Iris pigment epithelial cell (primary cell): ENCODE measurements at regions not wholly inside any gene's neighbourhood (a gene's known extent, or its start where the extent isn't known, plus 50 kb on each side); places are given as distances from the start of the nearest gene placed in this dataset.
A peak's percentile ranks its signal among the peaks of the same experiment; 100 is the strongest.

Experiments used
- DNase-seq: peaks from one replicate; pipeline ENCODE4 v3.0.0-alpha.2; 2011; ENCODE audit warnings: low read depth

DNA sequence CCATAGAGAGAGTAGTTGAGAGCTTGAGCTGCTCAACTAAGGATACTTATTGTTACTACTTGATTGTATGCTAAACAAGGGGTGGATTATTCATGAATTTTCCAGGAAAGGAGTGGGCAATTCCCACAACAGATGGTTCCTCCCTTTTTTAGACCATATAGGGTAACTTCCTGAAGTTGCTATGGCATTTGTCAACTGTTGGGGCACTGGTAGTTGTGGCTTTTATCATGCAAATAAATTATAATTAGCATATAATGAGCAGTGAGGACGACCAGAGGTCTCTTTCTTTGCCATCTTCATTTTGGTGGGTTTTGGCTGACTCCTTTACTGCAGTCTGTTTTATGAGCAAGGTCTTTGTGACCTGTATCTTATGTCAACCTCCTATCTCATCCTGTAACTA, 1403.5 kb upstream of the PABPC4L start:
- no peak for DNase-seq

GRCh38 chr4:135604531-135604930, 1402.9 kb upstream of the PABPC4L start:
- DNase-seq = no peak

DNA sequence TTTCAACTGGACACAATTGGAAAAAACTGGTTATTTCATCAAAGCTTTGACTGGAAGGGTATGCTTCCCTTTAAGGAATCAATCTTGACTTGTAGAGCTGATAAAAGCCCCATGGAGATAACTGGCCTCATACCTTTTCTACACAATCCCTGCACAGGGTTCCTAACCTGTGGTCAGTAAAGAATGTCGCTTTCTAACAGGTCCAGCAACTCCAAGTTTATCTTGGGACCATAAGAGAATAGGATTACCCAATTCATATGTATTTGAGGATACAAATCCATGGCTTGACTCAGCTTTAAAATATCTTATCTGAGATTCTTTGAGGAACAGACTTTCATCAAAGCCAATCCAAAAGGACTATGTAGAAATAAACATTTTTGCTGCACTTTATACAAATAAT, 1399.8 kb upstream of the PABPC4L start:
- no peak for DNase-seq

DNA sequence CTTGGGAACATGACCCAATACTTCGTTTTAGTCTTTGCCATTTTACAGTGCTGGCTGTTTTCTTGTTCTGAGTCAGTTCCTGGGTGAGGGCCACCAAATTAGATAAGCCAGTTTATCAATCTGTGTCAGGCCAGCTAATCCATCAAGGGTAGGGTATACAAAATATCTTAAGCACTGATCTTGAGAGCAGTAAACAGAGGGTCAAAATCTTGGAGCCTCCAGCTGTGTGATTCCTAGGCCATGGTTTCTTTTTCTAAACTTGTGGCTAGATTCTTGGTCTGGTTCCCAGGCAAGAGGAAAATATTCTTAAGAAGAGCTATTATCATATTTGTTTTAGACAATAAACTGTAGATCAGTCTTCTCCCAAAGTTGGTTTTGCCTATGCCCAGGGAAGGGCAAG, 1396.6 kb upstream of the PABPC4L start:
- peak; percentile 6 for DNase-seq

DNA sequence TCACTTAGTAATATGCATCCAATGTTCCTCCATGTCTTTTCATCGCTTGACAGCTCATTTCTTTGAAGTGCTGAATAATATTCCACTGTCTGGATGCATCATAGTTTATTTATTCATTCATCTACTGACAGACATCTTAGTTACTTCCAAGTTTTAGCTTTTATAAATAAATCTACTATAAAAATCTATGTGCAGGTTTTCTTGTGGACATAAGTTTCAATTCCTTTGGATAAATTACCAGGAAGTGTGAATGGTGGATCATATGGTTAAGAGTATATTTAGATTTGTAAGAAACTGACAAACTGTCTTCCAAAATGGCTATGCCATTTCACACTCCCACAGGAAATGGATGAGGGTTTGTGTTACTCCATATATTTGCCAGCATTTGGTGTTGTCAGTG, 1392.9 kb upstream of the PABPC4L start:
- no peak for DNase-seq

GRCh38 chr4:135575041-135575440, 1373.5 kb upstream of the PABPC4L start:
- DNase-seq = no peak

GRCh38 chr4:135573251-135573650, 1371.7 kb upstream of the PABPC4L start:
- no peak for DNase-seq

DNA sequence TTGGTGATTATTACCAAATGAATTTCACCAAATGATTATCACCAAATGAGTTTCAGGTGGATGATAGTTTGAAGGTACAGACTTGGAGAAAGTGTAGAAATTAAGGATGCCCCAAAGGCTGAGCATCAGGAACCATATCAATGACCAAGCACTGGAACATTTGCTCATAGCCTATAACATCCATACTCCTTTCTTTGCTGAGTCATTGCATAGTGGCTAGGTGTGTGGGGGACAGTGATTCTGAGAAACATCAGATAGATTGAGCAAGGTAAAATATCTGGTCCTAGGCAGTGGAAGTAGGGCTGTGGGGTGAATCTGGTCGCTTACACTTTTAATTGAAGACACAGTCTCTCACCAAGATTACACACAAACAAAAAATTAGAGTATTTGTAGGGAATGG, 1362.5 kb upstream of the PABPC4L start:
- no peak for DNase-seq

DNA sequence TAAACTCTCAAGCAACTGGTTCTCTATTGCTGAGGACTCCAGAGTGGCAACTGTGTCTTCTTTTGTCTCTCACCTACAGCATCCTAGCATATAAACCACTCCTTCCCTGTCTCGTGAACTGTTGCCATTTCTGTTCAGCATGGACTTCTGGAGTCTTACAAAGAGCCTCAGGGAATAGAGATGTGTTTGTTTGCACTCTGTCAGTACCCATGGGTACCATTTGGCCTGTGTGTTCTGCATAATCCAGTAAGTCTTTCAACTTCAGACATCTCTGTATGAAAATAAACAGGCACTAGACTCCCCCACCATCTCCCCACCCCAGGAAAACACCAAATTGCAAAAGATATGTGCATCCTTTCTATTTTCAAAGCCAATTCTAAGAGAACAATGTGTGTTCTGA, 1351.6 kb upstream of the PABPC4L start:
- DNase-seq = no peak

- DNase-seq = peak; percentile 2
These were observed 1350.5 kb upstream of the PABPC4L start for GRCh38 chr4:135552131-135552530.

DNA sequence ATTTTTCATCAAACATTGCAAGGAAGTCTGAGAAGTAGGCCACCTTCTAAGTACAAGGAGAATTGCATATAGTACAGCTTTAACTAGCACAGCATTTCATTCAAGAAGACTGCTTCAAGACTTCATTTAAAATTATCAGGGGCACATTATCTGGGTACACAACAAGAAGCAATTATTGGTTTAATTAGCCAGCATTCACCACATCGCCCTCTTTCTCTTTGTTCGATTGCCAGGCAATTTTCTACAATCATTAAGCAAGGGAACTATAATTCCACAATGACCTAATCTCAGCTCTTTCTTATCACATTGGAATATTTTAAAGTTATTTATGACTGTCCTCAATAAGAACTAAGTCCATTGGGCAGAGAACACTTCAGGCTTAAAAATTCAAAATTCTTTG, 1347.1 kb upstream of the PABPC4L start:
- no peak for DNase-seq

- DNase-seq = no peak
These were observed 1344.2 kb upstream of the PABPC4L start for GRCh38 chr4:135545616-135546317.

GRCh38 chr4:135538698-135539097, 1337.1 kb upstream of the PABPC4L start:
- DNase-seq = no peak

DNA sequence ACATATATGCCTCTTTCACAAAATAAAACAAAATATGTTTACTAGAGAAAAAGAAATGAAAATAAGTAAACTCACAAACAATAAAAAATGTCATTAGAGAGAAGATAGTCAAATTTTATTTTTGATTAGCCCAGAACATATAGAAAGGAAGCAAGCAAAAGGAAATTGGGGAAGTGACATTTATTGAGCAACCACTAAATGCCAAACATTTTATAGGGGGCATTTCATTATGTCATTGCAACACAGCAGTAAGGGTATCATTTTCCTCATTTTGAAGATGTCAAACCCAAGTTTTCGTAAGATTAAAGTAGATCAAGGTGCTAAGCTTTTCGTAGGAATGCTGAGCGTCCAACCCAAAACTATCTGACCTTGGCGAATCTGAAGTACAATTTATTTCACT, 1331.5 kb upstream of the PABPC4L start:
- no peak for DNase-seq

- DNase-seq = no peak
These were observed 1330.5 kb upstream of the PABPC4L start for GRCh38 chr4:135532132-135532531.

GRCh38 chr4:135515295-135515694, 1313.7 kb upstream of the PABPC4L start:
- peak; percentile 22 for DNase-seq

- no peak for DNase-seq
These were observed 1309.0 kb upstream of the PABPC4L start for GRCh38 chr4:135510582-135510981.

- DNase-seq = peak; percentile 89
These were observed 1306.6 kb upstream of the PABPC4L start for GRCh38 chr4:135508006-135508714.

DNA sequence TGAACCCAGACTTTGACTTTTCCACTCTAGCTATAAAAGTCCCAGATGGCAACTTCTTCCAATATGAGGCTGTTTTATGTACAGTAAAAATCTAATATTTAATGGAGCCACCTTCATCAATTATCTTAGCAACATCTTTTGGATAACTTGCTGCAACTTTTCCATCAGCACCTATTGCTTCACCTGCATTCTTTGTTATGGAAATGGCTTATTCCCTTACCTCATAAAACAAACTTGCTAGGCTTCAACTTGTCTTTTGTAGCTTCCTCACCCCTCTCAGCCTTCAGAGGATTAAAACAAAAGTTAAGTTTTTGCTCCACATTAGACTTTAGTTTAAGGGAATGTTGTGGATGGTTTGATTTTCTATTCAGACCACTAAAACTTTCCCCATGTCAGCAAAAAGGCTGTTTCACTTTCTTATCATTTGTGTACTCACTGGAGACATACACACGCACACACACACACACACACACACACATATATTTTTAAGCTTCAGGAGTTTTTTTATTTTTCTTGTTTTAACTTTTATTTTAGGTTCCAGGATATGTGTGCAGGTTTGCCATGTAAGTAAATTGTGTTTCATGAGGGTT, 1296.1 kb upstream of the PABPC4L start:
- DNase-seq = no peak

GRCh38 chr4:135492439-135492838, 1290.8 kb upstream of the PABPC4L start:
- no peak for DNase-seq

DNA sequence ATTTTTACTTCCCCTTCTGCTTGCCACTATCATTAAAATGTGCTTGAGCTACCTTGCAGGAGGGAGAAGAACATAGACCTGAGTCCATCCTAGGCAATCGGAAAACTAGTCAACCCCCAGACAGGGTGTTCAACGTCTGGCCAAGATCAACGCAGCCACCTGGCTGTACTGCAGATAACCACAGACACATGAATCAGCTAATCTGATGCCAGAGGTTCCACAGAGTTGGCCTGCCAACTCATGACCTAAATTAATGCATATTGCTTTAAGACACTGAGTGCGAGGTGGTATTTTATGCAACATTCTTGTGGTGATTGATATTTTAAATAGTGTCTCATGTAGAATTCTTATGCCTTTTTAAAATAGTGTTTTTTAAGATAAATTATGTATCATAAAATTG, 1283.8 kb upstream of the PABPC4L start:
- DNase-seq = no peak

GRCh38 chr4:135476272-135476671, 1274.7 kb upstream of the PABPC4L start:
- DNase-seq = no peak

- DNase-seq = no peak
These were observed 1262.7 kb upstream of the PABPC4L start for GRCh38 chr4:135464311-135464710.
